NCI-H146 (cell line): ENCODE measurements at regions not wholly inside any gene's neighbourhood (a gene's known extent, or its start where the extent isn't known, plus 50 kb on each side); places are given as distances from the start of the nearest gene placed in this dataset.
"Not testable (repeated sequence)": the region's sequence is repeated elsewhere in the genome, so short reads cannot be mapped to it uniquely, and the experiment has no call there.

Experiments
- DNase-seq: peaks from one replicate; lab custom pipeline; 2025; lab: John Stamatoyannopoulos, UW

DNA sequence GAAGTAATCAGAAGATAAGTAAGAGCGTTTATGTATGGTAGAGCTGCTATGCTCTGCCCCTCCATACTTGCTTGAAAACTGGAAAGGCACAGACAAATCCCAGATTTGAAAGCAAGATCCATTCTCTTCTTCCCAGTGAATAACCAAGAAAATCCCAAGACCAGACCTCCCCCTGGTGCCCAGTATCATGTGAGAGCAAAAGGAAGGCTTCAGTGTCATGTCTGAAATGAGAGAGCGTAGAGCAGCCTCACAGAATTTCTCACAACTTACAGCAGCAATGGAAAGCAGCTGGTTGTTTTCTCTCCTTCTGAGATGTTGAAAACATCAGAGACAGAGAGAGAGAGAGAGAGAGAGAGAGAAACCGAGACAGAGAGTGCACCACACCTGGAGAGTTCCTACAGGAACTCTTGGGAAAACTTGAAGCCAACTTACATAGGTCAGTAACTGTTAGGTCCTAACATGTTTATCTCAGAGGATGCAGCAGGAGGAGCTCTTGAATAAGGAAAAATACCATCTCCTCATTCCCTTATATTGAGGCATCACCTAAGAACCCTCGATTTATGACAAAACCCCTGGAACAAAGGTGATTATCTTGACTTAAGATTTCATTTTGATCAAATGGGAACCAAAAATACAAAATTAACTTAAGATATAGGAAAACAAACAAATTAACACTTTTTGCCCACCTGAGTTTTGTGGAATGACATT lies 273.3 kb downstream of the NSUN3 start:
- no peak for DNase-seq

DNA sequence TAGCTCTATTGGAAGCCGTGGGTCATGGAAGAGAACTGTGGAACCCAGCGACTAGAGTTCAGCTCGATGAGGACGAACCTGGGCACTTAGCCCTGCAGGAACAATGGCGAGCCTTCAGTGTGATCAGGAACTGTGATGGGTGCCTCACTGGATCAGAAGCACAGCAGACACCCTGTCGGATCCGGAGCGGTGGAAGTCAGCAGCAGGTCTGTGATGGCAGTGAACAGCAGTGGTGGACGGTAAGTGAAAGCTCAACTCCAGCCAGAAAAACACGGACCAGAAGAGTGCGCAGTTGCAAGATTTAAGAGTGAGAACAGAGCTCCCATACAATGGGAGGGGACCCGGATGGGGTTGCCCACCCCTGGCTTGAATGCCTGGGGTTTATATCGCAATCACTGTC lies 282.2 kb downstream of the NSUN3 start:
- DNase-seq = no peak

DNA sequence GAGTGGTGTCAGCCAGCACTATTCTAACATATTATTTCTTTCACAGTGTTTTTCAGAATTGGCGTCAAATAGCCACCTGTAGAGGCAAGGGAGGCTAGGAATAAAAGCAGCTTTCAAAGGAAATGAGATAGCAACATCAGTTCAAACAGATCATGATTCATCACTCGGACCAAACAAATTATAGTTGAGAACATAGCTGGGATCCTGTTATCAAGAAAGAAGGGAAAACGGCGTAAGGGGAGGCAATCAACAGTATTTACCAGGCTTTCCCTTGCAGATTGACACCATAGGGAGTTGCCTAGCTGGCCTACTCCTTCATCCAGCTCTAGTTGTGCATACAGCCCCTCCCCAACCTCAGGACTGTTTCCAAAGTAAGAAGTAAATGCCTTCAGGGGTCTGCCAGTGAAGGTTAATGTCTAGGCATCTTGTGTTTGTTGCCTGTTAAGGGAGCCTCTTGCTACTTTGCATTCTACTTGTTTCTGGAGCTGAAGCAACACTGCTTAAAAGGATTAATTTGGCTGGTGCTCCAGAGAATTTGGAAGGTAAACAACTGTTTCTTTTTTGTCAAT lies 286.5 kb downstream of the NSUN3 start:
- no peak for DNase-seq

DNA sequence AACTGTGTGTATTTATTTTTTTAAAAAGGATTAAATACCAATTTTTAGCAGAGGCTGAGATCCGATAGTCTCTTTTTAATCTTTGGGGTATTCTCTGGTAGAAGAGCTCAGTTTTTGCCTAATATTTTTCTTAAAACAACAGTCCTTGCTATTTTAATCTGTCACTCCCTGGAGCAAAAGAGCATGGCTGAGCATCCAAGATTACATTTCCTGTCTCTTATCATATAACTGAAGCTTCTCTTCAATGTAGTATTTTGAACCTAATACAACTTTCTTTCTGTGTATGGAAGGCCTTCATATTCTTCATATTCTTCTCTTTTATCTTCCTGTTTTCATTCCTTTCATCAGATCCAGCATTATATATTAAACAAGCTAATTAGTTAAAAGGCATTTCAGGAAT lies 293.7 kb downstream of the NSUN3 start:
- DNase-seq = no peak

DNA sequence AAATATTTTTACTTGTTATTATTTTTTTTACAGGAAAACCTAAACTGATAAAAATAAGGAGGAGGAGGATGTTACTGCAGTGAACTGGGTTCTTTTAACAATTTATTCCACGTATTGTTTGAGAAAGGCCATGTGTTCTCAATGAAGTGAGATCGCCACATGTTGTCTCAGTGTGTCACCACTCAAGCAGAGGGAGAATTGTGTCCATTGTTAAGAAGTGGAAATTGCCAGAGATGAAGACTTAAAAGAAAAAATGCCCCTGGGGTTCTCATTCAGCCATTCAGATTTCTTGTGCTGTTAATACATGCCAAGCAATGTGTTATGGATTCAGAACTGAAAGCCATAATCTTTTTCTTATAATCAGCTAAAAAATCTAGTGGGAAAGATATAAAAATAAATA lies 297.1 kb downstream of the NSUN3 start:
- DNase-seq = no peak

DNA sequence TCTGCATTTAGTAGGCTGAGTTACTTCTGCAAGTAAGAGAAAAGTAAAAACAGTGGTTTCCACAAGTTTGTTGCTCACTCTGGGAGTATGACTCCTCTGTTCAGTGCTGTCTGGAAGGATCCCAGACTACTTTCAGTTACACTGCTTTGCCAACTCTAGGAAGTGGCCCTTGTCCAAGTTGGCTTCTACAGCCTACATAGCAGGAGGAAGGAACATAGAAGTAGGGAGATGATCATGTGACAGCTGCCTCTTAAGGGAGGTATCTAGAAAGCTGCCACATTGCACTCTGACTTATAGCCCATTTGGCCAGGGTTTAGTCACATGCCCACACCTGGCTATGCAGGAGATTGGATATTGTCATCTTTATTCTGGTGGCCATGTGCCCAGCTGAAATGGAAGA lies 298.1 kb downstream of the NSUN3 start:
- DNase-seq = no peak

DNA sequence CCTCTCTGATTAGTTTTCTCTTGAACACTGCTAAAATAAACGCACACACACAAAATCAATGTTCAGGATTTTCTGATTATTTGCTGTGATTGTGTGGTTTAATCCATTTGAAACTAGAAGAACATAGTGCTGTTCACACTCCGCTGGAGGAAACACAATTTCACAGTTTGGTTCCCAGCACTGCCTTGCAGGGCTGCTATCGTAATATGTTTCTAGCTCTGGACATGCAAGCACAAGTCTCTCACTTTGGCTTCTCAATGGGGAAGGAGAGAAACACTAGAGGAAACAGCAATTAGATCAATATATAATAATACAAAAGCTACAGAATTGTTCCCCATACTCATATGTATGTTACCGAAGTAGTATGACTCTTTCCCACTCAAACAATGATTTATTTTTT lies 299.5 kb downstream of the NSUN3 start:
- no peak for DNase-seq

DNA sequence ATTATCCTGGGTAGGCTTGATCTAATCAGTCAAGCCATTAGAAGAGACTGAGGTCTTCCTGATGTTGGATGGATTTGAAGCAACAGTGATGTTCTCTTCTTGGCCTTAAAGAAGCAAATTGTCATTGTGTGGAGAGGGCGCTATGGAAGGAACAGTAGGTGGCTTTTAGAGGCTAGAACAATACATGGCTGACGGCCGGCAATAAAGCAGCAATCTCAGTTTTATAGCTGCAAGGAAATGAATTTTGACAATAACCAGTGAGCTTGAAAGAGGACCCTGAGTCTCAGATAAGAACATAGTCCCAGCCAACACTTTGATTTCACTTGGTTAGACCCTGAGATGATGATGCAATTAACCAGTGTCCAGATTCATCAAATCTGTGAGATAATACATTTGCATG lies 302.1 kb downstream of the NSUN3 start:
- no peak for DNase-seq

DNA sequence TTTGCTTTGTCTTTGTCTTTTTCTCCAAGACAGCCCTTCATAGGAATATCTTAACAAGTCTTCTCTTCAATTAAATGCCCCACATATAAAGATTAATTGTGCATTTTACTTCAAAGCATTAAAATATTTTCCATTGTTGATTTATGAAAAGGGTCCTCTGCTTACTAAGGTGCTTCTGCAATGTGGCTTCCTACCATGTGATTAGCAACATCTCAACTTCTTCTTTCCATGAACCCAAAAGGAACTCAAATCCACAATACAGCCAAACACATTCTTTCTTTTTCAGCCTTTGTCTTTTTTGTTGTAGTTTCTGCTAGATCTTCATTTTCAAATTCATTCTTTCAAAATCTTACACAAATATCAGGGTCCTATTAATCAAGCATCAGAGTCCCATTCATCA lies 309.2 kb downstream of the NSUN3 start:
- DNase-seq = no peak

DNA sequence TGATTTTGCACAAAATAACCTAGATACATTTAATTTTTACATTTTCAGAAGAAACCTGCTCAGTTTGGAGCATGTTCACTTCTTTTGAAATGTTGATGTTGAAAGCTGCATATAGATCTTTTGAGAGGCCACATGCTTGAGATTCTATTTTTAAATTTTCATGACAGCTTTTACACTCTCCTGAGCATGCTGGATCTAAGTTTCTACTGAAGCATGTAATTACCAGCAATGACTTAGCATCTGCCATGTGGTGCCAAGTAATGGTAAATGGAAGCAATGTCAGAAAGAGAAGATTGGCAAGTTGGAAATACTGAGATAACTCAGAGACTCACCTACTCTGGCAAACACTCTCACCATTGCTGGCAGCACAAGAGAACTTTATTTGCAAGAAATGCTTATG lies 310.6 kb downstream of the NSUN3 start:
- no peak for DNase-seq

DNA sequence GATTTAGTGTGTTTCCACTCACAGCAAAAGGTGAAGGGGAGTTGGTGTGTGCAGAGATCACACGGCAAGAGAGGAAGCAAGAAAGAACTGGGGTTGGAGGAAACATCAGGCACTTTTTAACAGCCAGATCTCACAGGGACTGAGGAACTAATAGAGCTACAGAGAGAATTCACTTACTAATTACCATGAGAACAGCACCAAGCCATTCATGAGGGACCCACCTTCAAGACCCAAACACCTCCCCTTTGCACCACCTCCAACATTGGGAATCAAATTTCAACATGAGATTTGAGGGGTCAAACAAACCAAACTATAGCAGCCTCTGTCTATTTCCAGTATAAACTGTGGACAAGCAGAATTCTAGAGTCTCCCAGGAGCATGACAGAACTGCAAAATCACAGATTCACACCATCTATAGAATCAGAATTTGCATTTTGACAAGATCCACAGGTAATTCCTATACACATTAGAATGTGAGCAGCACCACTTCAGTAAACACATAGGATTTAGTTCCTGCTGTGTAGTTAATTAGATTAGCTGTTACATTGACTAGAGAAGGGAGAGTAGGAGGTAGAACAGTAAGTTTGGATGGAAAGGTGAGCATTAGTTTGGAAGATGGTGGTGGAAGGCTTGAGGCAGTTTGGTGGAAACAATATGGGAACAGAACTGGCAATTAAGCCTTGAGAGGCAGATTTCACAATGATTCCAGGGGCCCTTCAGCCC lies 311.7 kb downstream of the NSUN3 start:
- DNase-seq = no peak

DNA sequence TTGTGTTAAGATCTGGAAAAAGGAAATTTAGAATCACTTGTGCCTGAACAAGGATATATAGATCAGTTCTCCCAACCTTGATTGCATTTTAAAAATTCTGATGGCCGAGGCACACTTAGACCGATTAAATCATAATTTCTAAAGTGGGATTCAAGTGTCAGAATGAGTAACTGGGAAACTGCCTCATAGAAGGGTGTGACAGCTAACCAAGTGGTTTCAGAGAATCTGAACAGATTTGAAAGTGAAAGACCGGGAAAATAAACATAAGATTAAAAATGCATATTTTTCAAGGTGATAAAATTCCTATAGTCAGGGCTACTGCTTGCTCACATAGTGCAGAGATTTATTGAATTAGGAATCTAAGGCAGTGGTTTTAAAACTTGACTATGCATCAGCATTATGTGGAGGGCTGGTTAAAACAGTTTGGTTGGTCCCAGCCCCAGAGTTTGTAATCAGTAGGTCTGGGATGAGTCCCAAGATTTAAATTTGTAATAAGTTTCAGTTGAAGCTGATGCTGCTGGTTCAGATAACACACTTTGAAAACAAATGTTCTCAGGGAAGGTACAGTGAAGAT lies 314.3 kb downstream of the NSUN3 start:
- not testable (repeated sequence) for DNase-seq

DNA sequence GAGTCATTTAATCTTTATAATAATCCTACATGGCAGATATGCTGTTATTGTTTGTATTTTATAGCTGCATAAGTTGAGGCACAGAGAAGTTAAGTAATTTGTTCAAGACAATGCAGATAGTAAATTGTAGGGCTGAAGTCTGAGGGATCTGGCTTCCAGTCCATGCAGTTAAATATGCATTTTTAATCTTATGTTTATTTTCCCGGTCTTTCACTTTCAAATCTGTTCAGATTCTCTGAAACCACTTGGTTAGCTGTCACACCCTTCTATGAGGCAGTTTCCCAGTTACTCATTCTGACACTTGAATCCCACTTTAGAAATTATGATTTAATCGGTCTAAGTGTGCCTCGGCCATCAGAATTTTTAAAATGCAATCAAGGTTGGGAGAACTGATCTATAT lies 315.0 kb downstream of the NSUN3 start:
- DNase-seq = not testable (repeated sequence)

DNA sequence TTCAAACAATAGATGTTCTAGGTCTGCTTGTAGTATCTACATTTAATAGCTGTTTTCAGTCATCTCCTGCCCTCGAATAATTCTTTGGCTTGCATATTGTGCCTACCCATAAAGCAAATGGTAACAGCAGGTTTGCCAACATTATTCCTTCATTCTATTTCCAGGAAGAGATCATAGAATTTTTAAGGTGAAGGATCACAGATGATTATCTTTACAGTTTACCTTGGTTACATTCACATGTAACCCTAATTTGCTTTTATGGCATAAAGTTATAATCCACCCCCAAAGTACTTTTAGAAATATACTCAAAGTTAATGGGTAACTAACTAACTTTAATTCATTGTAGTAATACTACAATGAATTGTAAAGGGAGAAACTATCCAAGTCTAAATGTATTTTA lies 315.5 kb downstream of the NSUN3 start:
- no peak for DNase-seq

DNA sequence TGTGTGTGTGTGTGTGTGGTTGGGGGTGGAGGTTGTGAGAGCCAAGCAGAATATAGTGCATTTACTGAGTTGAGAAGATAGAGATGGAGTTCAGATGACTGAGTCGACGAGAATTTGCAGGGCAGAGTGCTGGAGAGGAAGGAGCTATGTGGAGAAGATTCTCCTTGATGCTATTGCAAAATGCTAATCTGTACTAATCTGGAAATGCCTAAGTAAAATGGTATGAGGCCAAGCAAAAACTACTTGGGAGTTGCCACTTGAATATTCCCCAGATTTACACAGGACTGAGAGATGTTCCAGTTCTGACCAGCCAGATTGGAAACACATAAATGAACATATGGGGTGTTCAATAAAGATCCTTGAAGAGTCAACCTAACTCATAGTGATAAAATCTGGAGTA lies 316.4 kb downstream of the NSUN3 start:
- DNase-seq = no peak

DNA sequence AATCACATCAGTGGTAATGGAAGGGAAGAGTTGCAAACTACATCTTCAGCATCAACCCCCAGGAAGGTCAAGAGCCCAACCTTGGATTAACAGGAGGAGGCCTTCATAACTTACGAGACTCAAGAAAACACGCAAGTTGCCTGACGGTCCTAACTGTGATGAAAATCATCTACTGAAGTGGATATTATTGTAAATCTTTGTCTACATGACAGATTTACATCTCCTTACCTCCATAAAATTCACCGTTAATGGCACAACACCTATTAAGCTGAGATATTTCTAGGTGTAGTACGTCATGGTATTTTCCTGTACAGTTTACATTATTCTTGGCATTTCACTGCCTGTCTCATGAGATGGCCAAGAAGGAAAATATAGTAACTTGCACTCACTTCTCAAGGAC lies 332.0 kb downstream of the NSUN3 start:
- DNase-seq = no peak

DNA sequence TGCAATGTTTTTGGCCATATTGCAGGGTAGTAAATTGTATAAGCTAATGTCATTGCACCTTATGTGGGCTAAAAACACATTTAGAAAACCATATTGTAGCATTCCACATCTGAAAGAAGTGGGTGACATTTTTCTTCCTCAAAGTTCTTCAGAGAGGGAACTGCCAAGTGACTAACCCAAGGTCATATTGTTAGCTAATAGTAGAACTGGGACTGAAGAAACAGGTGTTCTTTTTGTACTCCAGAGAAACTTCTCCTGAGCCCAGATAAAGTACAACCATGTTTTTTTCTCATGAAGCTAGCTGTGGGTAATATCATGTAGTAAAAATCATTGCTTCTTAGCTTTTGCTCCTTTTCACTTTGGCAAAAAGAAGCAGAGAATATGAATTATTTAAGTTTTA lies 333.0 kb downstream of the NSUN3 start:
- no peak for DNase-seq

DNA sequence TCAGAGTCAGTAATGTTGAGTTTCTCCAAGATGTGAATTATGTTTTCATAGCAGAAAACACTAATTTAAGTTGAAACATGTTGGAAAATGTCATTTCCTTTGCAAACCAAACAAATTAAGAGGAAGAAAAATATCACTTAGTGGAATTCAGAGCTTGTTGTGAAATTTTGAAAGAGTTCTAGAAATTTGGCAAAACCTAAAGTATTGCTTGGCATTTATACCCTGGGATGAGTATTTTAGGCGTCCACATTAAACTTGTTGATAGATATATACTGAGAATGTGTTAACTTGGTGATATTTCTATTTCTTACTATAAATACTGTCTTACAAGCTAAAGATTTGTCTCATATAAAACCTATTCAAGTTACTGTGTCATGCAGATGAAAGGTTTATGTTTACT lies 335.2 kb downstream of the NSUN3 start:
- no peak for DNase-seq

DNA sequence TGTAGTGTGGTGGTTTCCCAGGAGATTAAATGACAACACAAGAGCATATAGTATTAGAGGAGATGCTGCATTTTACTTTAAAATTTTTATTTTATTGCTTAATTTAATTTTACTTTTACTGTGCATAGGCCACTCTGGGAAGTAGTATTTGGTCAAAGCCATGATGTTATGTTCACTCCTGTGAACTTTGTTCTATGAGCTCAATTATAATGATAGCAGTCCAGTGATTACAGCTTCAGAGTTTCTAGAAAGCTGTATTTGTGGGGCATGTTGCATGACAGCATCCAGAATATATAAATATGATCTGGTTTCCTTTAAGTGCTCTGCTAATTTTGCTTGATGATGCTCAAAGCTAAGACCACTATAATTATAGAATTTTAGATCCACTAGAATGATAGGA lies 338.6 kb downstream of the NSUN3 start:
- DNase-seq = no peak

DNA sequence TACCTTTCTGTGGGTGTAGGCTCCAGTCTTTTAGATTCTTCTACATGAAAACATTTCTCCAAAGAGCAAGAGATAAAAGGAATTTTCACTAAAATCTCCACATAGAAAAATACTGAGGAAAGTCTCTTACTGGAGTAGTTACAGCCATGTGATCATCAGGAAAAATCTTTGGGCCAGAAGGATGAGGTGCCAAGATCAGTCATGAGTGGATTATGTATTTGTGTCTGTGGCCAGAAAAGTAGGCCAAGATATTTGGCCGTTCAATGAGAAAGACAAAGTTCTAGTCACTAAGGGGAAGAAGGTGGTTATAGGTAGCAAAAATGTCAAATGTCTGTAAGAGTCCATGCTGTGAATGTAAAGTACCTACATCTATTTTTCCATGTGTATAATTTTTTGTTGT lies 339.3 kb downstream of the NSUN3 start:
- no peak for DNase-seq

DNA sequence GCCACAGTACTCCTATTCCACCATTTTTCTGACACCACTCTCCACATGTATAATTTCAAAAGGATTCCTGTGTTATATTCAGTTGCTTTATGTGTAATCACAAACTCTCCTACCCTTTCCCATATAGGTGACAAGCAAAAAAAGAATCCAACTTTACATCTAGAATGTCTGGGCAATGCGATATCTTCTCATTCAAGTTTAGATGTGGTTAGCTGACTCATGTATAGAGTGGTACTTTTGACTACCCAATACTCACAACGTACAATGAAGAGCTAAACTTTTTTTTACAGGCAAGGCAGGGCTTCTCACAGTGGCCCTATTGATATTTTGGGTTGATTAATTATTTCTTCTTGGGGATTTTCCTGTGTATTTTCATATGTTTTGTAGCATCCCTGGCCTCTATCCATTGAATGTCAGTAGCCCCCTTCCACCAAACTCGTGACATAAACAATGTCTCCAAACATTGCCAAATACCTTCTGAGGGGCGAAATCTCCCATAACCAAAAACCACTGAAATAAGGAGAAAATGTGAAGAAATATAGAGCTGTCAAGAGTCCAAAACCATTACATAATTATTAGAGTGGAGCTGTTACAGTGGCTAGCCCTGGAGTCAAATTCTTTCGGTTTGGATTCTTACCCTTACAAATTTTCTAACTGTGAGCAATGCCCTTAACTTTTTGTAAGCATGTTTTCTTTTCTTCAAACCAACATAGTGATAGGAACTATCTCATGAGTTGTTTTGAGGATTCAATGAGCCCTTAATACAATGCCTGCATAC lies 342.6 kb downstream of the NSUN3 start:
- DNase-seq = no peak

DNA sequence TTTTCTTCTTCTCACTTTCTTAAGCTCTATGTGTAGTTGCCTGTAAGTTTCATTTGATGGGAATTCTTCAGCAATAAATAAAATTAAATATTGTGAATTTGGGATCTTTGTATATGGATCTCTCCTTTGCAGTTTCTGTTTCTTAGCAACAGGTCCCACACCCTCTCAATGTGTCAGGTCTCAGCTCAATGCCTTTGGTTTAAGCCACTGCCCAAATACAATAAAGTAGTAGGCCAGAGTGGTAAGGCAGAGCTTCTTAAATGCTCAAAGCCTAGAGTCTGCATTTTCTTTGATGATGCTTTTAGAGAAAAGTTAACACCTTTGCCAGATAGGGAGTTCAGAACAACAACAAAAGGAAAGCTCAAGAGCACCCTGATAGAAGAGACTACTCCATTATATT lies 343.7 kb downstream of the NSUN3 start:
- no peak for DNase-seq
